HL-60/S4 treated with retinoic acid at 250 ng/mL for 4 days and 3 days (cell line): ENCODE measurements at regions not wholly inside any gene's neighbourhood (a gene's known extent, or its start where the extent isn't known, plus 50 kb on each side); places are given as distances from the start of the nearest gene placed in this dataset.

Experiments used
- in situ Hi-C: fragments of 300-500 bp; cut with MboI; formaldehyde crosslinking; loops from 2 replicates; pipeline ENCODE4 v1.7.0; 2022; ENCODE audit warnings: low sequenced_read_pairs

GRCh38 chr6:145228962-145229582 lies 506.2 kb downstream of the EPM2A start:
- in situ Hi-C loops = no loop called here

GRCh38 chr6:145233955-145234354 lies 501.4 kb downstream of the EPM2A start:
- in situ Hi-C loops = no loop called here

GRCh38 chr6:145235207-145235606 lies 500.1 kb downstream of the EPM2A start:
- in situ Hi-C loops = no loop called here

GRCh38 chr6:145238787-145239186 lies 496.5 kb downstream of the EPM2A start:
- in situ Hi-C loops = no loop called here

GRCh38 chr6:145241039-145241438 lies 494.3 kb downstream of the EPM2A start:
- in situ Hi-C loops = no loop called here

GRCh38 chr6:145241721-145242120 lies 493.6 kb downstream of the EPM2A start:
- in situ Hi-C loops = no loop called here

- in situ Hi-C loops = no loop called here
These were observed 490.8 kb downstream of the EPM2A start for GRCh38 chr6:145244349-145245100.

GRCh38 chr6:145245119-145245518 lies 490.2 kb downstream of the EPM2A start:
- in situ Hi-C loops = no loop called here

- in situ Hi-C loops = no loop called here
These were observed 487.5 kb downstream of the EPM2A start for GRCh38 chr6:145247692-145248419.

GRCh38 chr6:145250436-145250835 lies 484.9 kb downstream of the EPM2A start:
- in situ Hi-C loops = no loop called here

GRCh38 chr6:145252737-145253136 lies 482.6 kb downstream of the EPM2A start:
- in situ Hi-C loops = no loop called here

- in situ Hi-C loops = no loop called here
These were observed 480.5 kb downstream of the EPM2A start for GRCh38 chr6:145254649-145255401.

- in situ Hi-C loops = no loop called here
These were observed 477.6 kb downstream of the EPM2A start for GRCh38 chr6:145257704-145258103.

GRCh38 chr6:145258122-145258521 lies 477.2 kb downstream of the EPM2A start:
- in situ Hi-C loops = no loop called here

GRCh38 chr6:145260484-145261175 lies 474.7 kb downstream of the EPM2A start:
- in situ Hi-C loops = no loop called here

- in situ Hi-C loops = no loop called here
These were observed 473.6 kb downstream of the EPM2A start for GRCh38 chr6:145261758-145262157.

GRCh38 chr6:145262771-145263170 lies 472.5 kb downstream of the EPM2A start:
- in situ Hi-C loops = no loop called here

- in situ Hi-C loops = no loop called here
These were observed 471.5 kb downstream of the EPM2A start for GRCh38 chr6:145263778-145264211.

GRCh38 chr6:145266432-145267075 lies 468.8 kb downstream of the EPM2A start:
- in situ Hi-C loops = no loop called here
